H9 (cell line): ENCODE measurements at regions not wholly inside any gene's neighbourhood (a gene's known extent, or its start where the extent isn't known, plus 50 kb on each side); places are given as distances from the start of the nearest gene placed in this dataset.

ENCODE experiments used
- DNase-seq: peaks from one replicate; pipeline ENCODE4 v3.0.0-alpha.2; 2017
- H2AFZ ChIP-seq: one replicate; pipeline ENCODE4 v1.6.1; 2013; ENCODE audit warnings: mild to moderate bottlenecking, low read length, control low read depth, moderate library complexity
- H2AK5ac ChIP-seq: 2 replicates; pipeline ENCODE4 v1.6.1; 2013; ENCODE audit warnings: low read length, control low read depth, mixed read lengths; ENCODE audit not compliant: insufficient read length
- H2BK120ac ChIP-seq: one replicate; pipeline ENCODE4 v1.6.1; 2013; ENCODE audit warnings: low read depth, mild to moderate bottlenecking, low read length, control low read depth, inconsistent platforms; ENCODE audit not compliant: poor library complexity, severe bottlenecking
- H2BK12ac ChIP-seq: 2 replicates; pipeline ENCODE4 v1.6.1; 2013; ENCODE audit warnings: low read length, control low read depth, mixed read lengths, low read depth; ENCODE audit not compliant: insufficient read length
- H2BK15ac ChIP-seq: 2 replicates; pipeline ENCODE4 v1.6.1; 2013; ENCODE audit warnings: low read depth, low read length, control low read depth
- H2BK20ac ChIP-seq: one replicate; pipeline ENCODE4 v1.6.1; 2013; ENCODE audit warnings: low read depth, mild to moderate bottlenecking, low read length, control low read depth, inconsistent platforms; ENCODE audit not compliant: poor library complexity, severe bottlenecking
- H2BK5ac ChIP-seq: 2 replicates; pipeline ENCODE4 v1.6.1; 2013; ENCODE audit warnings: low read length, control low read depth, mixed read lengths; ENCODE audit not compliant: insufficient read length
- H3K14ac ChIP-seq: 2 replicates; pipeline ENCODE4 v1.6.1; 2013; ENCODE audit warnings: low read length, control low read depth; ENCODE audit not compliant: insufficient read depth
- H3K18ac ChIP-seq: 2 replicates; pipeline ENCODE4 v1.6.1; 2013; ENCODE audit warnings: low read depth, mild to moderate bottlenecking, mixed read lengths, low read length, control low read depth; ENCODE audit not compliant: insufficient read length
- H3K23ac ChIP-seq: 2 replicates; pipeline ENCODE4 v1.6.1; 2013; ENCODE audit warnings: low read length, control low read depth, mixed read lengths, low read depth; ENCODE audit not compliant: insufficient read length
- H3K23me2 ChIP-seq: 2 replicates; pipeline ENCODE4 v1.6.1; 2013; ENCODE audit warnings: low read depth, mild to moderate bottlenecking, mixed read lengths, low read length, control low read depth; ENCODE audit not compliant: insufficient read length, poor library complexity, severe bottlenecking
- H3K27ac ChIP-seq: 2 replicates; pipeline ENCODE4 v1.5.1; 2013; ENCODE audit warnings: low read length, control low read depth, mixed read lengths, low read depth; ENCODE audit not compliant: insufficient read length
- H3K27me3 ChIP-seq: 2 replicates; pipeline ENCODE4 v1.6.1; 2013; ENCODE audit warnings: low read length, control low read depth, inconsistent platforms; ENCODE audit not compliant: insufficient read depth
- H3K4ac ChIP-seq: 2 replicates; pipeline ENCODE4 v1.6.1; 2013; ENCODE audit warnings: low read depth, mild to moderate bottlenecking, control low read depth, inconsistent platforms, low read length, moderate library complexity
- H3K4me1 ChIP-seq: 2 replicates; pipeline ENCODE4 v1.6.1; 2013; ENCODE audit warnings: low read length, control low read depth, inconsistent platforms; ENCODE audit not compliant: insufficient read depth
- H3K4me2 ChIP-seq: 2 replicates; pipeline ENCODE4 v1.6.1; 2013; ENCODE audit warnings: low read length, control low read depth, mixed read lengths; ENCODE audit not compliant: insufficient read length, insufficient read depth
- H3K56ac ChIP-seq: 2 replicates; pipeline ENCODE4 v1.6.1; 2013; ENCODE audit warnings: low read depth, mild to moderate bottlenecking, mixed read lengths, low read length, control low read depth; ENCODE audit not compliant: insufficient read length
- H3K79me1 ChIP-seq: 2 replicates; pipeline ENCODE4 v1.6.1; 2013; ENCODE audit warnings: low read depth, mild to moderate bottlenecking, moderate library complexity, low read length, control low read depth, inconsistent platforms; ENCODE audit not compliant: insufficient read depth, poor library complexity, severe bottlenecking
- H3K79me2 ChIP-seq: 2 replicates; pipeline ENCODE4 v1.6.1; 2013; ENCODE audit warnings: low read length, control low read depth, inconsistent platforms; ENCODE audit not compliant: insufficient read depth
- H3K9ac ChIP-seq: 2 replicates; pipeline ENCODE4 v1.6.1; 2013; ENCODE audit warnings: low read length, control low read depth, mixed read lengths; ENCODE audit not compliant: insufficient read length; ENCODE audit errors: extremely low read depth
- H3K9me3 ChIP-seq: one replicate; pipeline ENCODE4 v1.6.1; 2013; ENCODE audit warnings: low read depth, low read length, inconsistent platforms; ENCODE audit not compliant: control insufficient read depth
- H3T11ph ChIP-seq: one replicate; pipeline ENCODE4 v1.6.1; 2013; ENCODE audit warnings: mild to moderate bottlenecking, low read length, control low read depth, inconsistent platforms
- H4K20me1 ChIP-seq: one replicate; pipeline ENCODE4 v1.6.1; 2013; ENCODE audit not compliant: control insufficient read depth, insufficient read length, insufficient read depth
- H4K5ac ChIP-seq: 2 replicates; pipeline ENCODE4 v1.6.1; 2013; ENCODE audit warnings: low read depth, mild to moderate bottlenecking, mixed read lengths, low read length, control low read depth; ENCODE audit not compliant: insufficient read length
- H4K8ac ChIP-seq: replicated peaks from 2 replicates; pipeline ENCODE4 v1.6.1; 2013; ENCODE audit warnings: low read length, control low read depth, mixed read lengths, low read depth; ENCODE audit not compliant: insufficient read length
- H4K91ac ChIP-seq: 2 replicates; pipeline ENCODE4 v1.6.1; 2013; ENCODE audit warnings: low read depth, mild to moderate bottlenecking, moderate library complexity, mixed read lengths, low read length, control low read depth; ENCODE audit not compliant: insufficient read length
- H3K27ac Mint-ChIP-seq, 3 experiments: 2 replicates in 2 of 3; 3 replicates in 1 of 3; pipeline ENCODE4 v1.8.0; 2020 to 2021; ENCODE audit warnings: mixed read lengths in 3 of 3, mild to moderate bottlenecking in 1 of 3, moderate library complexity in 1 of 3
- H3K27me3 Mint-ChIP-seq: 2 replicates; pipeline ENCODE4 v1.8.0; 2021; ENCODE audit warnings: low read depth, mild to moderate bottlenecking, moderate library complexity, mixed read lengths
- H3K36me3 Mint-ChIP-seq, 3 experiments: 2 replicates in 2 of 3; 3 replicates in 1 of 3; pipeline ENCODE4 v1.8.0; 2020 to 2021; ENCODE audit warnings: low read depth in 3 of 3, mixed read lengths in 3 of 3; ENCODE audit not compliant: insufficient read depth in 1 of 3
- H3K4me1 Mint-ChIP-seq, 2 experiments: 2 replicates each; pipeline ENCODE4 v1.8.0; 2020; ENCODE audit warnings: mixed read lengths in 2 of 2
- H3K4me3 Mint-ChIP-seq, 2 experiments: 2 replicates in 1 of 2; 3 replicates in 1 of 2; pipeline ENCODE4 v1.8.0; 2020 to 2021; ENCODE audit warnings: mild to moderate bottlenecking in 2 of 2, mixed read lengths in 2 of 2, moderate library complexity in 1 of 2
- H3K9me3 Mint-ChIP-seq, 2 experiments: 2 replicates in 1 of 2; 3 replicates in 1 of 2; pipeline ENCODE4 v1.8.0; 2020; ENCODE audit warnings: mild to moderate bottlenecking in 2 of 2, mixed read lengths in 2 of 2, moderate library complexity in 1 of 2
- TF ChIP-seq, protein P1 (sequence below): fragments of 200-600 bp; sonication (generic); conservative IDR thresholded peaks from 3 replicates; pipeline ENCODE4 v1.8.0; 2021; ENCODE audit warnings: antibody characterized with exemption, mild to moderate bottlenecking

DNA sequence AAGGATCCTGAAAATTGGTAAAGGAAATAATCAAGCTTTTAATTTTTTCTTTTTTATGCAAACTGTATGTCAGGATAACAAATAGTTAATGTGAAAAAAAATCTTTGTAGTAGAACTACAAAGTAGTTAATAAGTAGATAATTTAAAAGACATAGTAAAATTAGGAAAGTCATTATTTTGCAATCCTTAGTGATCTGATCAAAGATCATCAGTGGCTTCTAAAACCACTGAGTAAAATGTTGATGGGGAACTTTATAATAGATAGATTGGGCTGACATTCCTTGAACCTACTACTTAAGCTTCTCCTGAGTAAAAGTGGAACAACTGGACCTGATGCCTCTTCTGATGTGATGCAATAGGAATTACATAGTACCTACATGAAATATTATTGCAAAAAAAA, 119.0 kb upstream of the TMTC2 start:
- Histone ChIP-seq H3K27me3 (no peaks in the 10 kb centered on the region), H3K23ac (no peak overlapping the region), H2BK12ac (no peak overlapping the region), H4K20me1 (no peaks in the 10 kb centered on the region), H3K14ac (no peak overlapping the region), H3K79me2 (no peaks in the 10 kb centered on the region), H2BK20ac (no peak overlapping the region), H4K8ac (no peak overlapping the region), H2BK120ac (no peak overlapping the region), H3K4me1 (no peaks in the 10 kb centered on the region), H2BK15ac (no peak overlapping the region), H4K91ac (no peak overlapping the region), H2BK5ac (no peak overlapping the region), H3K79me1 (no peaks in the 10 kb centered on the region), H3T11ph (no peak overlapping the region), H3K23me2 (no peaks in the 10 kb centered on the region), H3K56ac (no peak overlapping the region), H3K9me3 (no peaks in the 10 kb centered on the region), H3K4me2 (no peak overlapping the region), H3K18ac (no peak overlapping the region), H3K27ac (no peak overlapping the region), H4K5ac (no peak overlapping the region), H2AK5ac (no peak overlapping the region), H3K4ac (no peak overlapping the region), H3K9ac (no peak overlapping the region), H2AFZ (no peak overlapping the region)
- H3K27ac Mint-ChIP-seq, result no peak overlapping the region
- DNase-seq, result no peak
- no peaks in the 10 kb centered on the region for H3K36me3 Mint-ChIP-seq
- no peaks in the 10 kb centered on the region for H3K9me3 Mint-ChIP-seq
- TF ChIP-seq, protein P1, sequence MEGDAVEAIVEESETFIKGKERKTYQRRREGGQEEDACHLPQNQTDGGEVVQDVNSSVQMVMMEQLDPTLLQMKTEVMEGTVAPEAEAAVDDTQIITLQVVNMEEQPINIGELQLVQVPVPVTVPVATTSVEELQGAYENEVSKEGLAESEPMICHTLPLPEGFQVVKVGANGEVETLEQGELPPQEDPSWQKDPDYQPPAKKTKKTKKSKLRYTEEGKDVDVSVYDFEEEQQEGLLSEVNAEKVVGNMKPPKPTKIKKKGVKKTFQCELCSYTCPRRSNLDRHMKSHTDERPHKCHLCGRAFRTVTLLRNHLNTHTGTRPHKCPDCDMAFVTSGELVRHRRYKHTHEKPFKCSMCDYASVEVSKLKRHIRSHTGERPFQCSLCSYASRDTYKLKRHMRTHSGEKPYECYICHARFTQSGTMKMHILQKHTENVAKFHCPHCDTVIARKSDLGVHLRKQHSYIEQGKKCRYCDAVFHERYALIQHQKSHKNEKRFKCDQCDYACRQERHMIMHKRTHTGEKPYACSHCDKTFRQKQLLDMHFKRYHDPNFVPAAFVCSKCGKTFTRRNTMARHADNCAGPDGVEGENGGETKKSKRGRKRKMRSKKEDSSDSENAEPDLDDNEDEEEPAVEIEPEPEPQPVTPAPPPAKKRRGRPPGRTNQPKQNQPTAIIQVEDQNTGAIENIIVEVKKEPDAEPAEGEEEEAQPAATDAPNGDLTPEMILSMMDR, result no peak
- H3K4me1 Mint-ChIP-seq, result no peaks in the 10 kb centered on the region
- no peaks in the 10 kb centered on the region for H3K27me3 Mint-ChIP-seq
- H3K4me3 Mint-ChIP-seq, result no peak overlapping the region
